ENCODE measurements at regions not wholly inside any gene's neighbourhood (a gene's known extent, or its start where the extent isn't known, plus 50 kb on each side); places are given as distances from the start of the nearest gene placed in this dataset.
"Not testable (repeated sequence)": the region's sequence is repeated elsewhere in the genome, so short reads cannot be mapped to it uniquely, and the experiment has no call there.

DNA sequence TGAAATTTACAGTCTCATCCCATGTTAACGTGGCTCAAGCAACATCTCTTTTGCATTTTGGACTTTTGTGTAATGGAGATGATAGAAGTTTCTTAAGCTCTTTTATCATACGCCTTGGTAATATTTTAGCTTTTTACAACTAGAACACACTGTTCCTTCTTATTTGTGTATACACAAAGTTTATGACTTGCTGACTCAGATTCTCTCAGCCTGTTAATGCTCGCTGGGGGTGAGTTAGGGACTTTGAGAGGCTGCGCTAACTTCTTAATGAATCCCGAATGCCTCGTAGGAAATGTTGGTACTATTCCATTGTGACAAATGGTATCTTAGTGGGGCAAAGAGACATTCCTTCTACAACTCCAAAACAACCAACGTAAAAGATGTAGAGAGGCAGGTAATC lies 509.7 kb downstream of the DOK5 start:
- Mint-ChIP-seq H3K4me1 (peaks cover 3% of the 10 kb centered on the region), H3K4me3 (no peak overlapping the region), H3K27me3 (ENCODE audit: low read depth) (peaks cover 3% of the 10 kb centered on the region), H3K9me3 (no peaks in the 10 kb centered on the region), H3K36me3 (no peaks in the 10 kb centered on the region), H3K27ac (no peak overlapping the region)
- no peak for DNase-seq (ENCODE audit: low spot score in 2 of 2, unreplicated experiment in 2 of 2)
- no peak for TF ChIP-seq CTCF (IDR thresholded peaks at IDR 0.05; ENCODE audit: unreplicated experiment)

DNA sequence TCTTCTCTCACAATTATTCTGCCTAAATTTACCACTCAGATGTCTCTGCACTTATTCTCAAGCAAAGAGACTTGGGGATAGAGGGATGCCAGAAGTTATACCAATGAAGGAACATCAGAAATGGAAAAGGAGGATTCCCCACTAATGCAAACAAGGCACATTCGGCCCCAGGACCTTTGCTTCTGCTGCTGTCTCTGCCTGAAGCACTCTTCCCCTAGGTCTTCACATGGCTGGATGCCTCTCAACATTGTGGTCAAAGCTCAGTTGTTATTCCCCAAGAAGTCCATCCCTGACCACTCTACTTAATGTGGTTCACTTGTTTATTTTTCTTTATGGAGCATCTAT lies 508.7 kb downstream of the DOK5 start:
- no peak overlapping the region for H3K27ac Mint-ChIP-seq

DNA sequence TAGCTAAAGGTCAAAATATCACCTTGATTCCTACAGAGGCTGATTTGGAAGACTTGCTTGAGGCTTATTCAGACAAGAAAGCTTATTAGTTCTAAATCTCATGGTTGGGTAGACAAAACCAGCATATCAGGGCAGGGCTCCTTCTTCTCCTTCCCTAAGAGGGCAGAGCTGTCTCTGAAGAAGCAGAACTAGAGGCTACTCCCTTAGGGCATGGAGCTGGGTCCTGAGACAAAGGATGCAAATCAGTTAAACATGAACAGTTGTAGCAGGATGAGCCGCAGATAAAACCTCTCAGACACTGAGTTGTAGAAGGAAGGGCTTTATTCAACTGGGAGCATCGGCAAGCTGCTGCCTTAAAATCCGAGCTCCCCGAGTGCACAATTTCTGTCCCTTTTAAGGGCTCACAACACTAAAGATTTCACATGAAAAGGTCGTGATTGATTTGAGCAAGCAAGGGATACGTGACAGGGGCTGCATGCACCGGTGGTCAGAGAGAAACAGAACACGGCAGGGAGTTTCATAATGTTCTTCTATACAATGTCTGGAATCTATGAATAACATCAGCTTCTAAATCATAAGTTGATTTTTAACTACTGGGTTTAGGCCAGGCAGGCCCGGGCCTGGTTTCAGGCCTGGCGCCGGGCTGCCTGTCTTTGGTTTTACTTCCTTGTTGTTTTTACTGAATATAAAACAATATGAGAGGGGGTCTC lies 508.2 kb downstream of the DOK5 start:
- H3K4me1 Mint-ChIP-seq; H3K9me3 Mint-ChIP-seq; H3K27ac Mint-ChIP-seq; DNase-seq (ENCODE audit: low spot score in 2 of 2, unreplicated experiment in 2 of 2); H3K36me3 Mint-ChIP-seq; H3K27me3 Mint-ChIP-seq (ENCODE audit: low read depth); H3K4me3 Mint-ChIP-seq: not testable (repeated sequence)

More for the DNA sequence above, 508.7 kb downstream of the DOK5 start:
- TF ChIP-seq CTCF (IDR thresholded peaks at IDR 0.05; ENCODE audit: unreplicated experiment) = no peak
- no peak for DNase-seq (ENCODE audit: low spot score in 2 of 2, unreplicated experiment in 2 of 2)
- Mint-ChIP-seq H3K4me1 (peaks cover 6% of the 10 kb centered on the region), H3K4me3 (no peak overlapping the region), H3K36me3 (no peaks in the 10 kb centered on the region), H3K27me3 (ENCODE audit: low read depth) (peaks cover 3% of the 10 kb centered on the region), H3K9me3 (no peaks in the 10 kb centered on the region)

DNA sequence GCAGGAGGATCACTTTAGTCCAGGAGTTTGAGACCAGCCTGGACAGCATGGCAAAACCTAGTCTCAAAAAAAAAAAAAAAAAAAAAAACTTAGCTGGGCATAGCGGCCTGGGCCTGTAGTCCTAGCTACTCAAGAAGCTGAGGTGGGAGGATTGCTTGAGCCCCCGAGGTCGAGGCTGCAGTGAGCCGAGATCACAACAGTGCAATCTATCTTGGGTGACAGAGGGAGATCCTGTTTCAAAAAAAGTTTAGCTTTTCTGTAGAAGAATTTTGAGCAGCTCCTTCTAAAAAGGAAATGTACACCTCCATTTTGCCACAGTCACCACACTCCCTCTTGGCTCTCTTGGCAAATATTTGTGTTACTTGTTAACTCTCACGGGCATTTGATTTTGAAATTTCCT lies 505.8 kb downstream of the DOK5 start:
- Mint-ChIP-seq H3K27ac (no peak overlapping the region), H3K4me3 (no peak overlapping the region), H3K4me1 (peaks cover 6% of the 10 kb centered on the region), H3K9me3 (no peaks in the 10 kb centered on the region), H3K27me3 (ENCODE audit: low read depth) (peaks cover 3% of the 10 kb centered on the region), H3K36me3 (no peaks in the 10 kb centered on the region)
- no peak for DNase-seq (ENCODE audit: low spot score in 2 of 2, unreplicated experiment in 2 of 2)
- no peak for TF ChIP-seq CTCF (IDR thresholded peaks at IDR 0.05; ENCODE audit: unreplicated experiment)

DNA sequence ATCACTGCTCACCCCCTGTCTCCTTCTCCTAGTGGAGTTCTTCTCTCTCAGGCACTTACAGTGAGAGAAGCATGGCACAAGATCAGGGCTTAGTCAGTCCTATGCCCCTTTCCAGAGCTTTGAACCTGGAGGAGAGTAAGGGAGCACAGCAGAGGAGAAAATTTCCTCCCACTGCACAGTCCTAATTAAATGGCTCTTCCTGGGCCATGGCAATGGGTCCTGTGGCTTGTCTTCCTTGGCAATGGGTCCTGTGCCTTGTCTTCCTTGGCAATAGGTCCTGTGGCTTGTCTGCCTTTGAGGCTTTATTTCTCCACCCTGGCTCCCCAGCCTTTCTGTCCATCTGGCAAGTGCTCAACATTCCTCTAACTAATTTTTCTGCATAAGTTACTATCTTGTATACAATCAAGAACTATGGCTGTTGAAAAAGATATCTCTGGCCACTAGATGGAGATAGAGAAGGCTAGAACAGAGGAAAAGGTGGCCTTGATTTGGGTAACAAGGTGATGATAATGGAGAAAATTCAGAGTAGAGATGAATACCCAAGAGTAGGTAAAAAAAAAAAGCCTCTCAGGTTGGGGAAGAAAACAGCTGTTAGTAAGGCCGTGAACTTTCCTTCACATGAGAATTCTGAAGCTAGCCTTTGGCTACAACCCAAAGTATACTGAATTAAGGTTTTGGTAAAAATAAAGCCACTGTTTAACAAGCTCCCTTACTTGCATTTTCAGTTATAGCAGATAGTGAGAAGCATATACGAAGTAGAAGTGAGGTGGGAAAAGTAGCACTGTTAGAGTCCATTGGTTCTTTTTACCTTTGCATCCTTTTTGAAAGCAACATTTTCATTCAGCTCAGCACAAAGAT lies 504.9 kb downstream of the DOK5 start:
- Mint-ChIP-seq H3K4me3 (no peak overlapping the region), H3K4me1 (peaks cover 6% of the 10 kb centered on the region), H3K27ac (no peak overlapping the region), H3K36me3 (no peaks in the 10 kb centered on the region), H3K9me3 (no peaks in the 10 kb centered on the region), H3K27me3 (ENCODE audit: low read depth) (peaks cover 2% of the 10 kb centered on the region)
- DNase-seq (ENCODE audit: low spot score in 2 of 2, unreplicated experiment in 2 of 2) = no peak
- peak; percentile 17 for TF ChIP-seq CTCF (IDR thresholded peaks at IDR 0.05; ENCODE audit: unreplicated experiment)

- H3K27ac Mint-ChIP-seq = no peak overlapping the region
- no peaks in the 10 kb centered on the region for H3K4me1 Mint-ChIP-seq
- H3K36me3 Mint-ChIP-seq = no peaks in the 10 kb centered on the region
- TF ChIP-seq CTCF (IDR thresholded peaks at IDR 0.05; ENCODE audit: unreplicated experiment) = no peak
- H3K4me3 Mint-ChIP-seq = no peak overlapping the region
- no peaks in the 10 kb centered on the region for H3K9me3 Mint-ChIP-seq
- peaks cover 4% of the 10 kb centered on the region for H3K27me3 Mint-ChIP-seq (ENCODE audit: low read depth)
- DNase-seq (ENCODE audit: low spot score in 2 of 2, unreplicated experiment in 2 of 2) = no peak
Observed at GRCh38 chr20:54950304-54950703, 474.9 kb downstream of the DOK5 start.

Measured in mesothelial cell of epicardium (in vitro differentiated cells).